GM18951 (cell line): ENCODE measurements at regions not wholly inside any gene's neighbourhood (a gene's known extent, or its start where the extent isn't known, plus 50 kb on each side); places are given as distances from the start of the nearest gene placed in this dataset.
"Not testable (repeated sequence)": the region's sequence is repeated elsewhere in the genome, so short reads cannot be mapped to it uniquely, and the experiment has no call there.

Experiments
- POLR2A ChIP-seq: IDR thresholded peaks from 4 replicates; pipeline ENCODE4 v1.6.1; 2011; ENCODE audit warnings: mild to moderate bottlenecking; ENCODE audit not compliant: insufficient read length, insufficient read depth; ENCODE audit errors: extremely low read depth
- in situ Hi-C: fragments of 300-500 bp; cut with MboI; formaldehyde crosslinking; loops from one replicate; pipeline ENCODE4 v1.12.0; 2022; ENCODE audit warnings: low sequenced_read_pairs, mixed read lengths, inconsistent platforms; ENCODE audit not compliant: unreplicated experiment

GRCh38 chr2:192775011-192775410 is 580.3 kb upstream of the TMEFF2 start:
- in situ Hi-C loops = no loop called here
- TF ChIP-seq POLR2A = no peak

- TF ChIP-seq POLR2A = no peak
- in situ Hi-C loops = no loop called here
Observed at GRCh38 chr2:192773044-192773443, 578.3 kb upstream of the TMEFF2 start.

GRCh38 chr2:192749611-192750200 is 555.0 kb upstream of the TMEFF2 start:
- no peak for TF ChIP-seq POLR2A
- in situ Hi-C loops = no loop called here

GRCh38 chr2:192741889-192742288 is 547.2 kb upstream of the TMEFF2 start:
- no peak for TF ChIP-seq POLR2A
- in situ Hi-C loops = no loop called here

- no peak for TF ChIP-seq POLR2A
Observed at GRCh38 chr2:192735447-192735846, 540.7 kb upstream of the TMEFF2 start.

GRCh38 chr2:192729369-192729768 is 534.6 kb upstream of the TMEFF2 start:
- in situ Hi-C loops = no loop called here
- TF ChIP-seq POLR2A = no peak

More at GRCh38 chr2:192735447-192735846, 540.7 kb upstream of the TMEFF2 start:
- in situ Hi-C loops = no loop called here

- no peak for TF ChIP-seq POLR2A
- in situ Hi-C loops = no loop called here
Observed at GRCh38 chr2:192725991-192726390, 531.3 kb upstream of the TMEFF2 start.

GRCh38 chr2:192719629-192720028 is 524.9 kb upstream of the TMEFF2 start:
- TF ChIP-seq POLR2A = no peak
- in situ Hi-C loops = no loop called here

- in situ Hi-C loops = no loop called here
- no peak for TF ChIP-seq POLR2A
Observed at GRCh38 chr2:192718340-192718739, 523.6 kb upstream of the TMEFF2 start.

- in situ Hi-C loops = no loop called here
- no peak for TF ChIP-seq POLR2A
Observed at GRCh38 chr2:192700934-192701333, 506.2 kb upstream of the TMEFF2 start.

GRCh38 chr2:192697880-192698279 is 503.1 kb upstream of the TMEFF2 start:
- TF ChIP-seq POLR2A = no peak

GRCh38 chr2:192696857-192697256 is 502.1 kb upstream of the TMEFF2 start:
- in situ Hi-C loops = no loop called here
- TF ChIP-seq POLR2A = no peak

More at GRCh38 chr2:192697880-192698279, 503.1 kb upstream of the TMEFF2 start:
- in situ Hi-C loops = no loop called here

- TF ChIP-seq POLR2A = no peak
- in situ Hi-C loops = no loop called here
Observed at GRCh38 chr2:192687015-192687414, 492.3 kb upstream of the TMEFF2 start.

- in situ Hi-C loops = not testable (repeated sequence)
Observed at GRCh38 chr2:192682511-192682910, 487.8 kb upstream of the TMEFF2 start.

GRCh38 chr2:192675681-192676080 is 480.9 kb upstream of the TMEFF2 start:
- in situ Hi-C loops = no loop called here
- no peak for TF ChIP-seq POLR2A

- TF ChIP-seq POLR2A = no peak
- in situ Hi-C loops = no loop called here
Observed at GRCh38 chr2:192669505-192670091, 474.9 kb upstream of the TMEFF2 start.

- in situ Hi-C loops = not testable (repeated sequence)
Observed at GRCh38 chr2:192660555-192660954, 465.8 kb upstream of the TMEFF2 start.
